ENCODE measurements at regions not wholly inside any gene's neighbourhood (a gene's known extent, or its start where the extent isn't known, plus 50 kb on each side); places are given as distances from the start of the nearest gene placed in this dataset.
"Not testable (repeated sequence)": the region's sequence is repeated elsewhere in the genome, so short reads cannot be mapped to it uniquely, and the experiment has no call there.

DNA sequence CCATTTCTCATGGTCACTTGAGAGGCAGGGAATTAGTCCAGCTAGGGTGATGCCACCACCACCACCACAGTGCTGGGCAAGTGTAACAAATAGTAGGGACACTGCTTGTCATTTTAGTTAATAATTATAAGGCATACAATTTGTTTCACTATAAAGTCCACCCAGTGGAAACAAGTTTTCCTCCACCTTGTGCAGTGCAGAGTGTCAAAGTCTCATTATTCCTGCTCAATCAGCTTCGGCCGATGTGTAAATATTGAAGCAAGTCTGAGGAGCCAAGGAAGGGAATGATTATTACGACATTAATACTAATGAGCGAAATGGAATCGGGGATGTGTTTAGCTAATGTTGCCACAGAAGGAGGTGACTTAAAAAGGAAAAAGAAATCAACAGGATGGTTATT lies 340.4 kb downstream of the NKX6-1 start:
- no peak for DNase-seq (ENCODE audit: extremely low read depth, low read depth)
- TF ChIP-seq, protein P1, sequence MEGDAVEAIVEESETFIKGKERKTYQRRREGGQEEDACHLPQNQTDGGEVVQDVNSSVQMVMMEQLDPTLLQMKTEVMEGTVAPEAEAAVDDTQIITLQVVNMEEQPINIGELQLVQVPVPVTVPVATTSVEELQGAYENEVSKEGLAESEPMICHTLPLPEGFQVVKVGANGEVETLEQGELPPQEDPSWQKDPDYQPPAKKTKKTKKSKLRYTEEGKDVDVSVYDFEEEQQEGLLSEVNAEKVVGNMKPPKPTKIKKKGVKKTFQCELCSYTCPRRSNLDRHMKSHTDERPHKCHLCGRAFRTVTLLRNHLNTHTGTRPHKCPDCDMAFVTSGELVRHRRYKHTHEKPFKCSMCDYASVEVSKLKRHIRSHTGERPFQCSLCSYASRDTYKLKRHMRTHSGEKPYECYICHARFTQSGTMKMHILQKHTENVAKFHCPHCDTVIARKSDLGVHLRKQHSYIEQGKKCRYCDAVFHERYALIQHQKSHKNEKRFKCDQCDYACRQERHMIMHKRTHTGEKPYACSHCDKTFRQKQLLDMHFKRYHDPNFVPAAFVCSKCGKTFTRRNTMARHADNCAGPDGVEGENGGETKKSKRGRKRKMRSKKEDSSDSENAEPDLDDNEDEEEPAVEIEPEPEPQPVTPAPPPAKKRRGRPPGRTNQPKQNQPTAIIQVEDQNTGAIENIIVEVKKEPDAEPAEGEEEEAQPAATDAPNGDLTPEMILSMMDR (IDR thresholded peaks at IDR 0.05; ENCODE audit: low read depth, low read length, missing control alignments), result no peak
- H3K4me3 ChIP-seq (replicated peaks; ENCODE audit: low read depth, low read length), result no peak overlapping the region

DNA sequence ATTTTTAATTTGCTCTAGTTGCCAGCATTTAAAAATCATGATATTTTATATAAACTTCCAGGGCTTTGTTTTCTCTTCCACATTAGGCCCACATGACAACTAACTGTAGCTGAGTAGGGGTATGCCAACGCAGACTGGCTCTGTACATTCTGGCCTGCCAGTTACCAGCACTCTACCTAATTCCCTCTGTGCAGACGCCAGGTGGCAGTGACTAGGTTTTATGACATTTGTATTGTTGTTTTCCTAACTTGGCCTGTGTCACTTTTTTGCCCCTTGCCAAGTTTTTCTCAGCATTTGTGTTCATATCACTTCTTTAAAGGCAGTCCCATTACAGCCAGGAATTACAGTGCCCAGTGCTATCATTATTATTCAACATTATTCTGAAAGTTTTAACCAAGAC lies 347.5 kb downstream of the NKX6-1 start:
- no peak overlapping the region for H3K4me3 ChIP-seq (replicated peaks; ENCODE audit: low read depth, low read length)
- DNase-seq (ENCODE audit: extremely low read depth, low read depth), result no peak
- TF ChIP-seq, protein P1 (IDR thresholded peaks at IDR 0.05; ENCODE audit: low read depth, low read length, missing control alignments), result no peak

DNA sequence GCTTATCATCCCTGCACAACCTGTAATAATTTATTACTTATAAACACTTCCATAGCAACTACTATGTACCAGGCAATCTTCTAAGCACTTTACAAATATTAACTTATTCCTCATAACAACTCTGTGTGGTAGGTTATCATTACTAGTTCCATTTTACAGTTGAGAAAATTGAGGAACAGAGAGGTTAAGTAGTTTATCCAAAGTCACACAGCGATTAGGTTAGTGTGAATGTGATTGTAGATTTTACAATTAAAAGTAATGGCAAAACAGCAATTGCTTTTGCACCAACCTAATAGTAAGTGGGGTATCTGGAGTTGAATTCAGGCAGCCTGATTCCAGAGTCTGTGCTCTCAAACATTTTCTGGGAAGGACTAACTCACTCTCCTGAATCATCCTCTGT lies 348.9 kb downstream of the NKX6-1 start:
- no peak overlapping the region for H3K4me3 ChIP-seq (replicated peaks; ENCODE audit: low read depth, low read length)
- no peak for DNase-seq (ENCODE audit: extremely low read depth, low read depth)
- TF ChIP-seq, protein P1 (IDR thresholded peaks at IDR 0.05; ENCODE audit: low read depth, low read length, missing control alignments), result no peak

DNA sequence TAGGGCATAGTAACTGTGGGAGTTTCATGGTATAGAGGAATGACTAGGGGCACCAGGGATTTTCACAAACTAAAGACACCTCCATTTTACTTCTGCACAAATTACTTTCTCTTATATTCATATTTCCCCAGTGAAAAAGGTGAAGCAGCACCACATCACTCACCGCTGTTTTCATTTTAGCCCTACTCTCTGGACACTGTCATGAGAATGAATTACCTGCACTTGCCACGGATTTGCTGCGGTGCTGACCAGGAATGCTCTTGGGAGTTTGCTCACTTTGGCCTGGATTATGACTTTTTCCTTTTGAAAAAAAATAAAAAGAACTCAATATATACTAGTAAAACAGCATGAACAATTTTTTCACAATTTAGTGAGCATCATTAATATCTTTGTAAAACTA lies 351.3 kb downstream of the NKX6-1 start:
- no peak overlapping the region for H3K4me3 ChIP-seq (replicated peaks; ENCODE audit: low read depth, low read length)
- no peak for DNase-seq (ENCODE audit: extremely low read depth, low read depth)
- TF ChIP-seq, protein P1 (IDR thresholded peaks at IDR 0.05; ENCODE audit: low read depth, low read length, missing control alignments), result no peak

DNA sequence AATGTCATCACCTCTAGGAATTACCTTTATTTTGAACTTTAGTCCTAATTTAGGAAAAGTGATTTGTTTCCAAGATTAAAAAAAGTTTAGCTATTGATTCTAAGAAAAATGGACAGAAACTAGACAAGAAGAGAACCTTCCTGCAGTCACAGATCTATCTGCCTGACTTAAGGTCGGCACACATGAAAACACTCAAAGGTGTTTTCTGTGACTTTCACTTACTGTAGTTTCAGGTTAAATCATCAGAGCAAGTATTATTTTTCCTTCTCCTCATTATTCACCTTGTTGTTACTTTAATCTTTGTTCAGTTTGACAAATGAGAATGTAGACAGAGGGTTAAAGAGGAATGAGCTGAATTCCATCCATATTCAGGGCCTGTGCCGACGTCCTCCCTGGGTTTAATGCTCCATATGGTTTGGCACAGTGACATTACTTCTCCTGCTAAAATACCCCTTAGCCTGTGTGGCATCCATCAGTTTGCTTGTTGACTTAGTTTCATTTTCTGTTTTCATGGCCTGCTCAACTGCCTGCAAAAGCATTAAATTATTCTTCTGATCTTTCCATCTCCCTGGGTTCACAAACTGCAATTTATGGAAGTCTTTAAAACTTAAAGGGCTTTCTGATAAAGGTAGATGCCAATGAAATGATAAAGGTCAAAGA lies 352.7 kb downstream of the NKX6-1 start:
- H3K4me3 ChIP-seq (replicated peaks; ENCODE audit: low read depth, low read length), result no peak overlapping the region
- no peak for DNase-seq (ENCODE audit: extremely low read depth, low read depth)
- TF ChIP-seq, protein P1 (IDR thresholded peaks at IDR 0.05; ENCODE audit: low read depth, low read length, missing control alignments), result no peak

DNA sequence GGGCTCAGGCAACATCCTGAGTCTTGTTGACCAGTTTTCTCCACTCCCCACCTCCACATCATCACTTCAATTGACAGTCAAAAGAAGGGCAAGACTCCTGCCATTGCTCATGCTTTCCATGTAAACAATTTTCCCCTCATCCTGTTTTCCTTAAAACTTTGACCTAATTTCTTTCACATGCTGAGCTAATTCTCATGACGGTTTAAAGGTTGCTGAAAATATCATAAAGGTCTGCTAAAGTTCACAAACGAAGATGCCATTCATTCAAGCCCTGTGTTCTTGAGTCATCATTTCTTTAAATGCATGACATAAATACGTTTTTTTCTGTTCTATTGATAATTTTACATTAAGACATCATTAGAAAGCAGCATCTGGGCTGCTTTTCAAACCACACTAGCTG lies 353.9 kb downstream of the NKX6-1 start:
- TF ChIP-seq, protein P1 (IDR thresholded peaks at IDR 0.05; ENCODE audit: low read depth, low read length, missing control alignments), result no peak
- no peak overlapping the region for H3K4me3 ChIP-seq (replicated peaks; ENCODE audit: low read depth, low read length)
- DNase-seq (ENCODE audit: extremely low read depth, low read depth), result no peak

DNA sequence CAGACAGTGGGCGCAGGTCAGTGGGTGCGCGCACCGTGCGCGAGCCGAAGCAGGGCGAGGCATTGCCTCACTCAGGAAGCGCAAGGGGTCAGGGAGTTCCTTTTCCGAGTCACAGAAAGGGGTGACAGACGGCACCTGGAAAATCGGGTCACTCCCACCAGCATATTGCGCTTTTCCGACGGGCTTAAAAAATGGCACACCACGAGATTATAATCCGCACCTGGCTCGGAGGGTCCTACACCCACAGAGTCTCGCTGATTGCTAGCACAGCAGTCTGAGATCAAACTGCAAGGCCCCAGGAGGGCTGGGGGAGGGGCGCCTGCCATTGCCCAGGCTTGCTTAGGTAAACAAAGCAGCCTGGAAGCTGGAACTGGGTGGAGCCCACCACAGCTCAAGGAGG lies 372.2 kb downstream of the NKX6-1 start:
- DNase-seq (ENCODE audit: extremely low read depth, low read depth); H3K4me3 ChIP-seq (replicated peaks; ENCODE audit: low read depth, low read length): not testable (repeated sequence)

Data from HFF-Myc (cell line).